ENCODE measurements at regions not wholly inside any gene's neighbourhood (a gene's known extent, or its start where the extent isn't known, plus 50 kb on each side); places are given as distances from the start of the nearest gene placed in this dataset.

DNA sequence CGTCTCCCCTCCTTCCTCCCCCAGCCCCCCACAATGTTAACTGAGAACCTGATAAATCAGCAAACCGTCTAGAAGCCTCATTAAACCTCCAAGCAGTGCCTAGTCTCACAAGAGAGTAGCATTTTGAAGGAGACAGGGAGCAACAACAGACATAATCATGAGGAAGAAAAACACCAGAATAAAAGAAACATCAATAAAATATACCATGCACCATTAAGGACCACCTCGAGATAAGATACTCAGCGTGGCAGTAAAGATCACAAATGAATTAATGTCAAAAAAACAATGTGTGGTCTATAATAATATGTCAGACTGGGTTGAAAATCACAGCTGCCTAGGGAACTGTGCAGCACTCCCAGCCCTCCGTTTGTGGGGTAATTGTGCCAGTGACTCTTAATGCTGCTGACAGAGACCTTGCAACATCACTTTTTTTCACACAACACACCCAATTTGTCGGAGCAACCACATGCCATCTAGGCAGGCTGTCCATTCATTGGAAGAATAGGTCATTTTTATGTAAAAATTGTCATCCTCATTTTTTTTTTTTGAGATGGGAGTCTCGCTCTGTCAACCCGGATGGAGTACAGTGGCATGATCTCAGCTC is 450.8 kb upstream of the WWC1 start:
- Mint-ChIP-seq H3K9me3 (ENCODE audit: unreplicated experiment) (no peaks in the 10 kb centered on the region), H3K36me3 (ENCODE audit: insufficient read depth, unreplicated experiment) (no peaks in the 10 kb centered on the region), H3K27me3 (ENCODE audit: insufficient read depth, unreplicated experiment) (no peaks in the 10 kb centered on the region), H3K4me1 (ENCODE audit: insufficient read depth, unreplicated experiment) (peaks cover 7% of the 10 kb centered on the region), H3K4me3 (ENCODE audit: unreplicated experiment) (no peak overlapping the region), H3K27ac (ENCODE audit: low read depth, unreplicated experiment) (no peak overlapping the region)
- intact Hi-C loops (cut with micrococcal nuclease), result no loop called here
- POLR2A ChIA-PET, result interaction anchor here (0.6 to 0.9 kb wide), 2 partner anchors 24 to 223 kb away, joined by 3 read pairs; no protein-coding TSS in a partner anchor
- CTCF ChIA-PET, result interaction anchor here (0.6 to 1.1 kb wide), 3 partner anchors 28 to 112 kb away, joined by 3 to 4 read pairs (median 3); no protein-coding TSS in a partner anchor
- BruUV-seq (replicated peaks), result no TSS peak
- no peak for TF ChIP-seq CTCF (IDR thresholded peaks at IDR 0.05; ENCODE audit: unreplicated experiment)
- no peak for DNase-seq (ENCODE audit: unreplicated experiment)

DNA sequence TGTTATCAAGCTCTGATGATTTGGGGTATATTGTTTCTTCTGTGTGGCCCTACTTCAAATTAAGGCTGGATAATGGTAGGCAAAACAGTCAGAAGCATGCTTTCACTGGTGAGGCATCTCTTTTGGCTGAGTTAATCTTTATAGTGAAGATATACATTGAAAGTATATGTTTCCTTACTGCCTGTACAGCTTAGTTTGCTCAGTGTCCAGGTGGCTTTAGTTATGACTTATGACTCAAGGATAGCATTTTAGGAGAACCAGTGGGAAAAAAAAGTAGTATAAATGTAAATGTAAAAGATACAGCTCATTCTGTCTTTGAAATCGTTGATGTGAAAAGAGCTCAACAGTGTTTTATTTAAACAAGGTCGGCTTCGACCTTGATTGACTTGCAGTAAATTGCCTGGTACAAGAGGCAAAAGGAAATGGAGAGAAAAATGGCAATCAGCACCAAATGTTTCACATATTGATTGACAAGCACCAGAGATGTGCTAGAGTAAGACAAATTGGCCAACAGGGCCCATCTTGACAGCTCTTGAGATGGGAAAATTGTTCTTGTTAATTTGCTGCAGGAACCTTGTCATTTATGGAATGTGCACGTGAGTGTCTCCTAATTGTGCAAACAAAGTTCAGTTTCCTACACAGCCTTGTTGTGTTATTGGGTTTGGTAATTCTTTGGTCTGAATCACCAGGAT is 447.4 kb upstream of the WWC1 start:
- Mint-ChIP-seq H3K27ac (ENCODE audit: low read depth, unreplicated experiment) (no peak overlapping the region), H3K4me1 (ENCODE audit: insufficient read depth, unreplicated experiment) (peaks cover 4% of the 10 kb centered on the region), H3K27me3 (ENCODE audit: insufficient read depth, unreplicated experiment) (no peaks in the 10 kb centered on the region), H3K4me3 (ENCODE audit: unreplicated experiment) (no peak overlapping the region), H3K9me3 (ENCODE audit: unreplicated experiment) (no peaks in the 10 kb centered on the region), H3K36me3 (ENCODE audit: insufficient read depth, unreplicated experiment) (no peaks in the 10 kb centered on the region)
- DNase-seq (ENCODE audit: unreplicated experiment), result no peak
- intact Hi-C loops (cut with micrococcal nuclease), result no loop called here
- no peak for TF ChIP-seq CTCF (IDR thresholded peaks at IDR 0.05; ENCODE audit: unreplicated experiment)
- ChIA-PET POLR2A (interaction anchor here (1.0 to 1.2 kb wide), 2 partner anchors 26 to 39 kb away, joined by 3 read pairs; no protein-coding TSS in a partner anchor), CTCF (interaction anchor here (0.5 to 0.9 kb wide), 7 partner anchors 15 to 451 kb away, joined by 3 to 5 read pairs (median 3); no protein-coding TSS in a partner anchor)
- no TSS peak for BruUV-seq (replicated peaks)

GRCh38 chr5:167845952-167846351 is 445.5 kb upstream of the WWC1 start:
- POLR2A ChIA-PET, result no interaction called here
- H3K9me3 Mint-ChIP-seq (ENCODE audit: unreplicated experiment), result no peaks in the 10 kb centered on the region
- DNase-seq (ENCODE audit: unreplicated experiment), result no peak

More at GRCh38 chr5:167845952-167846351, 445.5 kb upstream of the WWC1 start:
- CTCF ChIA-PET, result no interaction called here
- Mint-ChIP-seq H3K27ac (ENCODE audit: low read depth, unreplicated experiment) (no peak overlapping the region), H3K36me3 (ENCODE audit: insufficient read depth, unreplicated experiment) (no peaks in the 10 kb centered on the region), H3K4me3 (ENCODE audit: unreplicated experiment) (no peak overlapping the region), H3K27me3 (ENCODE audit: insufficient read depth, unreplicated experiment) (no peaks in the 10 kb centered on the region), H3K4me1 (ENCODE audit: insufficient read depth, unreplicated experiment) (no peaks in the 10 kb centered on the region)
- intact Hi-C loops (cut with micrococcal nuclease), result no loop called here
- no TSS peak for BruUV-seq (replicated peaks)
- no peak for TF ChIP-seq CTCF (IDR thresholded peaks at IDR 0.05; ENCODE audit: unreplicated experiment)

All from MCF 10A (cell line).